ENCODE measurements at regions not wholly inside any gene's neighbourhood (a gene's known extent, or its start where the extent isn't known, plus 50 kb on each side); places are given as distances from the start of the nearest gene placed in this dataset.

- no peak for TF ChIP-seq USF1 (IDR thresholded peaks at IDR 0.05)
- TF ChIP-seq EP300 (IDR thresholded peaks at IDR 0.05; ENCODE audit: borderline replicate concordance): no peak
- no peak for TF ChIP-seq TCF12 (IDR thresholded peaks at IDR 0.05; ENCODE audit: low read depth)
- TF ChIP-seq TEAD4 (IDR thresholded peaks at IDR 0.05): no peak
- no peak for TF ChIP-seq ZBTB7A (IDR thresholded peaks at IDR 0.05; ENCODE audit: low read depth)
- TF ChIP-seq NFIC (IDR thresholded peaks at IDR 0.05): no peak
- no peak for TF ChIP-seq EGR1 (IDR thresholded peaks at IDR 0.05)
- no peak for TF ChIP-seq CREB1 (IDR thresholded peaks at IDR 0.05; ENCODE audit: low read depth)
- no peak for TF ChIP-seq FOXM1 (IDR thresholded peaks at IDR 0.05; ENCODE audit: borderline replicate concordance, low read depth)
- TF ChIP-seq CEBPB (IDR thresholded peaks at IDR 0.05): no peak
- TF ChIP-seq RAD21 (IDR thresholded peaks at IDR 0.05; ENCODE audit: low read depth): no peak
- TF ChIP-seq REST (IDR thresholded peaks at IDR 0.05; ENCODE audit: low read depth): no peak
- TF ChIP-seq TAF1 (IDR thresholded peaks at IDR 0.05; ENCODE audit: low read depth): no peak
- no peak for TF ChIP-seq YY1 (IDR thresholded peaks at IDR 0.05; ENCODE audit: low read depth)
- TF ChIP-seq MAX (IDR thresholded peaks at IDR 0.05): no peak
These were observed 158.1 kb upstream of the GMDS start for GRCh38 chr6:2403546-2403945.

- no peak for TF ChIP-seq EGR1 (IDR thresholded peaks at IDR 0.05)
- no peak for TF ChIP-seq TAF1 (IDR thresholded peaks at IDR 0.05; ENCODE audit: low read depth)
- no peak for TF ChIP-seq CEBPB (IDR thresholded peaks at IDR 0.05)
- TF ChIP-seq RAD21 (IDR thresholded peaks at IDR 0.05; ENCODE audit: low read depth): no peak
- TF ChIP-seq FOXM1 (IDR thresholded peaks at IDR 0.05; ENCODE audit: borderline replicate concordance, low read depth): no peak
- no peak for TF ChIP-seq YY1 (IDR thresholded peaks at IDR 0.05; ENCODE audit: low read depth)
- TF ChIP-seq CREB1 (IDR thresholded peaks at IDR 0.05; ENCODE audit: low read depth): no peak
- TF ChIP-seq TCF12 (IDR thresholded peaks at IDR 0.05; ENCODE audit: low read depth): no peak
- TF ChIP-seq ZBTB7A (IDR thresholded peaks at IDR 0.05; ENCODE audit: low read depth): no peak
- TF ChIP-seq USF1 (IDR thresholded peaks at IDR 0.05): no peak
- TF ChIP-seq REST (IDR thresholded peaks at IDR 0.05; ENCODE audit: low read depth): no peak
These were observed 151.6 kb upstream of the GMDS start for GRCh38 chr6:2396846-2397630.

- TF ChIP-seq MAX (IDR thresholded peaks at IDR 0.05): no peak
- TF ChIP-seq TEAD4 (IDR thresholded peaks at IDR 0.05): no peak
- no peak for TF ChIP-seq NFIC (IDR thresholded peaks at IDR 0.05)
- TF ChIP-seq TCF12 (IDR thresholded peaks at IDR 0.05; ENCODE audit: low read depth): no peak
- TF ChIP-seq CREB1 (IDR thresholded peaks at IDR 0.05; ENCODE audit: low read depth): no peak
These were observed 150.7 kb upstream of the GMDS start for GRCh38 chr6:2396042-2396657.

- TF ChIP-seq CREB1 (IDR thresholded peaks at IDR 0.05; ENCODE audit: low read depth): no peak
- TF ChIP-seq TAF1 (IDR thresholded peaks at IDR 0.05; ENCODE audit: low read depth): no peak
- no peak for TF ChIP-seq FOXM1 (IDR thresholded peaks at IDR 0.05; ENCODE audit: borderline replicate concordance, low read depth)
- no peak for TF ChIP-seq ZBTB7A (IDR thresholded peaks at IDR 0.05; ENCODE audit: low read depth)
- TF ChIP-seq CEBPB (IDR thresholded peaks at IDR 0.05): no peak
- TF ChIP-seq TCF12 (IDR thresholded peaks at IDR 0.05; ENCODE audit: low read depth): no peak
- TF ChIP-seq EP300 (IDR thresholded peaks at IDR 0.05; ENCODE audit: borderline replicate concordance): no peak
- no peak for TF ChIP-seq REST (IDR thresholded peaks at IDR 0.05; ENCODE audit: low read depth)
- no peak for TF ChIP-seq MAX (IDR thresholded peaks at IDR 0.05)
- no peak for TF ChIP-seq EGR1 (IDR thresholded peaks at IDR 0.05)
- no peak for TF ChIP-seq NFIC (IDR thresholded peaks at IDR 0.05)
- no peak for TF ChIP-seq TEAD4 (IDR thresholded peaks at IDR 0.05)
- TF ChIP-seq RAD21 (IDR thresholded peaks at IDR 0.05; ENCODE audit: low read depth): no peak
- no peak for TF ChIP-seq YY1 (IDR thresholded peaks at IDR 0.05; ENCODE audit: low read depth)
- TF ChIP-seq USF1 (IDR thresholded peaks at IDR 0.05): no peak
These were observed 143.3 kb upstream of the GMDS start for GRCh38 chr6:2388554-2389324.
